HG02678 (cell line): ENCODE measurements at regions not wholly inside any gene's neighbourhood (a gene's known extent, or its start where the extent isn't known, plus 50 kb on each side); places are given as distances from the start of the nearest gene placed in this dataset.
"Not testable (repeated sequence)": the region's sequence is repeated elsewhere in the genome, so short reads cannot be mapped to it uniquely, and the experiment has no call there.

ENCODE experiments used
- ATAC-seq: cut with Tn5 transposase; IDR thresholded peaks from one replicate; pipeline ENCODE4 v1.9.1; 2021; ENCODE audit warnings: mild to moderate bottlenecking, moderate library complexity; ENCODE audit not compliant: unreplicated experiment

DNA sequence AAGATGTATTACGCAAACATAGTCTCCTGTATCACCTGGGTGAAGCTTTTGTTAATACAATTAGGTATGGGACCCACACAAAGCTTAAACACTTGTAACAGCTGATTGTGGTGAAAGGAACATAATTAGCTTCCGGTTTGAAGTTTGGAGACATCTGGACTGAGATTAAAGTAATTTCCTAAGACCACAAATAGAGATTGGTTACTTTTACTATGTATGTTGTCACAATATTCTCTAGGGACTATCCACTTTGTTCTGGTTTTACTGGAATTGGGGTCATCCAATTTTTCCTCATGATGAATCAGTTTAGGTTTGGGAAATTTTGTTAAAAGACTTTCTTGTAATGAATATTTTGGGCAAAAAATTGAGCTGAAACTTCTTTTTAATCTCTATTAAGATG is 71.8 kb upstream of the SAMSN1 start:
- no peak for ATAC-seq

DNA sequence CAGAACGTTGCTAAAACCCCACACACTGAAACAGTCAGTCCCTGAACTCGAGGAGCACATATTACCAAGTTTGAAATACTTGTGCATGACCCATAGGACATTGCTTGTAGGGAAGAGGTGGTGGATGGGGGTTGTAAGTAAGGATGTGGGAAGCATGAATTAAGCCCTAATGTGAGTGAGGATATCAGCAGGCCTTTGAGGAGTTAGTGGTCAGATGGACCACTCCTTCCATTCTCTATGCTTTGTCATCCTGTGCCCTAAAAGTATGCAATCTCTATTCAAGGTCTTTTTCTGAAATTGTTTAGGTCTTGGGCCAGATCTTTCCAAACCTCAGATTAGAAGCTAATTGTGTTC is 70.9 kb upstream of the SAMSN1 start:
- no peak for ATAC-seq

DNA sequence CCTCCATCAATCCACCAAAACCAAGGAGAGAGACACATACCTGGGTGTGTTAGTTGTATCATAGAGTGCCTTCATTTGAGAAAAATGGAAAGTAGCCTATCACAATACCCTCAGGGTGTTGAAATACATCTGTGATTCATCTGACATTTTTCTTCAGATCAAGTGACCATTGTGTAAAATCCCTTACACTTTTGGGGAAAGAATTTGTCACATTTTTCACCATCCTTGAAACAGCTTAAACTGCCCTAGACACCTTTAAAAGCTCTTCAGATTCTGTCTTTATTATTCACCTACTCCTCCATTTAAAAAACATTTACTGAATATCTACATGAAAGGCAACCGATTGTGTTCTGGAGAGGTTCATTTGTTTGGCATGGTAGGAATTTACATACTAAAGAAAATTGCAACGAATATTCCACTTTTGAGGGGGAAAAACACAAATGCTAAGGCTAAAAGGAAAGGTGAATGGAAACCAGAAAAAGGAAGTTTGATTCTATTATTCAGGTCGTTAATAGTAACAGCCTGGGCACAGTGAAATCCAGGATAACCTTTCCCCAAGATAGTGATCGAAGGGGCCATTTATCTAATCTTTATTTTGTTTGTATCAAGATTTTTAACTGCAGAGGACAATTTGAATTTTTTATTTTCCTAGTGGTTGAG is 70.4 kb upstream of the SAMSN1 start:
- ATAC-seq: no peak

DNA sequence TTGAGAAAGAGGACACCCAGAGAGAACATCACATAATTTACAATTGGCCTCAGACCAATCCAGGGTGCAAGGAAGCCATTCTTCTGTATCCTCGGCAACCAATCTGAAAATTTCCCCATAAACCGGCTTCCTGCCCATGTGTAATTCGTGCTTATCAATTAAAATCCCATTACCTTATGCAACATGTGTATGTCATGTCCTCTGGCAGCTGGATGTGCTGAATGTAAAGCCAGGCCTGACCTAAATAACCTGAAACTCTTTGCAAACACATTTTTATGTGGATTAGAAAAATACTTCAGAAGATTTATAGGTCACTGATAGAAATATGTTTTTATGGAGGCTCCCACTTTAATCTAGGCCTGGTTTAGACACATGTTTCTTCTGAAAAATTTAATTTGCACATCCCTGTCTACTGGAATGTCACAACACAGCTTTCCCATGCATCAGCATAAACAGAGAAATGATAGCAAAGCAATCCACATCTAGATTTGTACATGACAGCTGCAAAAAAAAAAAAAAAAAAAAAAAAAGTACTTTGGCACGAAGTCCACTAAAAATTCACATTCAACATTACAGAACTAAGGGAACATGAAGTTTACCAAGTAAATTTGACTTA is 69.4 kb upstream of the SAMSN1 start:
- ATAC-seq: no peak

DNA sequence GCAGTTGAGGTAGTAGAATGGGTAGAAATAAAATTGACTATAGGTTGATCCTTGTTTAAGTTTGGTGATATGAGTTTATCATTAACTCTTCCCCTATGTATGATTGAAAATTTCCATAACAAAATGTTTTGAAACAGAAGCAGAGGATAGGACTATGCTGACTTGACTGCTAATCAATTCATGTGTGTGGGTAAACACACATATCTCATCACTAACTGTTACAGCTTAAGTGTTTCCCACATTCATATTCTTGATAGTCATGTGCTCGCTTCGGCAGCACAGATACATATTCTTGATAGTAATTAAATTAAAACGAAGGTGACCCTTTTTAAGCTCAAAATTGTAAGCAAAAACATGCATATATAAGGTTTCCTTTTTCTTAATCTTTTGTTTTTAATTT is 68.2 kb upstream of the SAMSN1 start:
- no peak for ATAC-seq

DNA sequence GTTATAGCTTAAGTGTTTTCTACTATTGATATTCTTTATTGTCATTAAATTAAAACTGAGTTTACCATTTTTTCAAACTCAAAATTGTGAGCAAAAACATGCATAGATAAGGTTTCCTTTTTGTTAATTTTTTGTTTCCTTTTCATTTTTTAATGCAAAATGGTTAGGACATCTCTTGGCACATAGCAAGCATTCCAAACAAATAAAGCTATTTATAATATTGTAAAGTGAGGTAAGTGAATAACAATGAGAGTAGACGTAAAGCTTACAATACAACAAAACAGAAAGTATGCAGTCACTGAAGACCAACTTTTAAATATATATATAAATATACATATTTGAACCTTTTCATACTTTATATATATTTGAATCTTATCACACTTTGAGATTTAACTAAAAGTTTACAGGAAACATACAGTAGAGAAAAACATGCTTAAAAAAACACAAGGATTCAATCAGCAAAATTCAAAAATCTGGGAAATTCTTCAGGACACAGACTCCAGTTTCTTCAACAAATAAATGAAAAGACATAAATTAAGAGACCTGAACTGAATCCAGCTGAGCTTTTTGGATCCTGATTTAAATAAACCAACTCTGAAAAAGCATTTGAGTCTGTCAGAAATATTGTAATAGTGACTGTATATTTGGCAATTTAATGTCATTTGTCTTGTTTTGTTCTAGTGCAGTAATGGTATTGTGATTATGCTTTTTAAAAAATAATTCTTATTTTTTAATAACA is 67.5 kb upstream of the SAMSN1 start:
- ATAC-seq: no peak

DNA sequence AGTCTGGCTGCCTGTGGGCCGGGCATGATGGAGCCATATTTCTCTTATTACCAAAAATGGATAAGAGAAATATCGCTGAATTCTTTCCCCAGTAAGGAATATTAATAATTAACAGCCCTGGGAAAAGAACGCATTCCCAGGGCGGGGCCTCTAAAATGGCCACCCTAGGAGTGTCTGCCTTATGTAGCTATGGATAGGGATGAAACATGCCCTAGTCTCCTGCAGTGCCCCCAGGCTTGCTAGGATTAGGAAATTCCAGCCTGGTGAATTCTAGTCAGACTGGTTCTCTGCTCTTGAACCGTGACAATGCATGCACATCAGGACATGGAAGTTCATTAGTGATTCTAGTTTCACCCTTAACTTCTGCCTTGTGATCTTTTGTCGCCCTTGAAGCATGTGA is 64.0 kb upstream of the SAMSN1 start:
- not testable (repeated sequence) for ATAC-seq

DNA sequence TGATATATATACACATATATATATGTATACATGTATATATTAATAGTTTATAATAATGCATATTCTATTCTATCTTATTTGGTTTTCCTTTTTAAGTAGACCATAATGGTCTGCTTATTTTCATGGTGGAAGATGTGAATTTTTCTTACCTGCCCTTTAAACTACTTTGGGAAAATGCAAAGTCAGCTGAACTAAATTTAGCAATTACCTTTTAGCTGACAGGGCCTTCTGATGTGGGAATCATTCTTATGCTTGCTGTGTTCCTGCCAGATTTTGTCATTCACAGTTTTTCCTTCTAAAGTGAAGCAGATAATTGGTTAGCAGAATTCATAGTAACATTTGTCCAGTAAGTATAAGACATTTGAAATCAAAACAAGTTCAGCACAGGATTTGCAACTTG is 63.2 kb upstream of the SAMSN1 start:
- no peak for ATAC-seq

DNA sequence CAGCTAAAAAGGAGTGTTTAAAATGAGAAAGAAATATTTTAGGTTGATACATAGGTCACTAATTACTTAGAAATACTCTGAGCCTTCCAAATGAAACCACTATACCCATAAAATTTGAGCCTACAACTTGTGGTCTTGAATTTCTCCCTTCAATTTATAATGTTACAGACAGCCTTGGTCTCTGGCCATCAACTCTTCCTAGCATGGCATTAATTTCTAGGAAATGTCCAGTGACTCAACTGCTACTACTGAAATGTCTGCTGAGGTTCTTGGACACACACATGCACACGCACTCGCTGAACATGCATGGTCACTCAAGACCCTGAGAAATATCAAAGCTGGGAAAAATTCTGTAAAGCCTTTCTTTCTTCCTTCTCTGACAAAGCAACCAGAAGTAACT is 61.1 kb upstream of the SAMSN1 start:
- no peak for ATAC-seq

DNA sequence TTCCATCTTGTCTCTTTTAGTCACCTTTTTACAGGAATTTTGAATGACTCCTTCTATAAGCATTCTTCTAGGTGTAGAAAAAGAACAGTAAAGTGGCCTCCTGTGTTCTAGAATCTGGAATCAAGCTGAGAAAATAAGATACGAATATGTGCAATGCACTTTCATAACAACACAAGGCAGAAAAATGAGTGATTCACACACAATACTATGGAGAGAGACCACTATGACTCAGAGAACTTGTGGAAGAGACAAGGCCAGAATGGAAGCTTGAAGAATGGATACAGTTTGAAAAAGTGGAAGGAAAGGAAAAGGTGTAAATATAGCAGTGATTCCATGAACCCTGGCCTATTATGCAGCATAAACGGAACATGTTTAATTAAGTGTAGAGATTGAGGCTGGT is 57.1 kb upstream of the SAMSN1 start:
- ATAC-seq: no peak

DNA sequence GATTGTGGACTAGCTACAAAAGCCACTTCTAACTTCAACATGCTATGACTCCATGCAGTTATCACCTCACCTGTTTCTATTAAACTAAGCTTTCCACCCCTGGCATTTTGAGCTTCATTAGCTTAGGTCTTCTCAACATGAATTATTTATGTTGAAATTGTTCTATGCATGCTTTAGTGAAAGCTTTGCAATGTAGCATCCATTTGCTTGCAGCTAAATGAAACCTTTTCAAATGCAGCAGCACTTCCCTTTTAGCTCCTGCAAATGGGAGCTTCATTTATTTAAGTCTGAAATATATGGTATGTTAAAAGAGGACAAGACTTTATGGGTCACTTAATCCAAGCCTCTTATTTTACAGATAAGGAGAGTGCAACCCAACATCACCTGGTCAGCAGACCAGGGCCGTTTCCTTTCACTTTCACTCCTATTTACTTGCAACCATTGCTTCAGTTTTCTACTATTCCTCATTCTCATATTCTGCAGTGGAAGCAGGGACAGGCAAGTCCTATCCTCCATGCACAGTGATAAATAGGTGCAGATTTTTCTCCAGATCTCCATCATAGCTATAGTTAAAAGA is 56.4 kb upstream of the SAMSN1 start:
- ATAC-seq: peak; percentile 88

DNA sequence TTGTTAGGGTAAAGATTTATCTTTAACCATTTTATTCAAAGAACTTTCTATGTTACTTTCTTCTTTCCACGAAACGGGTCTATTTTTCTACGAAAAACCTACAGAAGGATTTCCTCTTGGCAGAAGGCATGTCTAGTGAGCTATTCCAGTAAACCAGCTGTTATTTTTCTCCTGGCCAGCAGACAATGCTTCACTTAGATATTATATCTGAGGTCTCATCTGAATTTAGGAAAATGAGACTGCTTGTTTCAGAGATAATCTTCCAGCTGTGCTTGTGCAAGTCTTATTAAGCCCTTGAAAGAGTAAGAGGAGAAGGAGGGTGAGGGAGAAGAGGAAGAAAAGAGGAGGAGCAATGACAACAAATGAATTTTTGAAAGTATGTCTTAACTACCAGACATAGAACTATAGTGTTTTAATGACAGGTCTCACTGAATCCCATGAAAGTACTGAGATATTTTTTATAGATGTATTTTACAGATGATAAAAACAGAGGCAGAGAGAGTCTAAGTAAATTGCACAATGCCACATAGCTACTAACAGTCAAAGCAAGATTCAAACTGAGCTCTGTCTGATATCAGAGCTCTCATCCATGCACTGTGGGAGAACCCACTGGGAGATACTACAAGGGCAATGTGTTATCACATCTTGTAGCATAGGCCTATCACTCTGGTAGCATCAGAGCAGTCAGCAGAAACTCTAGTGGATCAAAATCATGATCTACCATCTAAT is 54.6 kb upstream of the SAMSN1 start:
- no peak for ATAC-seq

DNA sequence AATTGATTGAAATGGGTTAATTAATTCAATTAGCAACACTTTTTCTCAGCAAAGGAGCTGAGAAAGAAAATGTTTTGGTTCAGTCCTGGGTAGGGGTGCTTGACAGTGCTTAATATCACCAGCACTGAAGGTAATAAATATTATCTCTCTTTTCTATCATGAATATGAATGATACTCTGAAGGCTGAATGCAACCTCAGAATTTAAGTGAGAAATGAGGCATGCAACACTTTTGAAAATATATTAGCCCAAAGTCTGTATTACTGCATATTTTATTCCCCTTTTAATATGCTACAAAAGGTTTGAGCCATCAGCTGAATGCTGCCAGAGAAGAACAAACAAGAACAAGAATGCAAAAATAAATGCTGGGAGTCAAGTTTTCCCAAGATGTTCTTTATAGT is 52.0 kb upstream of the SAMSN1 start:
- ATAC-seq: no peak
